ENCODE measurements at regions not wholly inside any gene's neighbourhood (a gene's known extent, or its start where the extent isn't known, plus 50 kb on each side); places are given as distances from the start of the nearest gene placed in this dataset.

GRCh38 chr12:88419794-88420193 lies 160.5 kb downstream of the KITLG start:
- no peaks in the 10 kb centered on the region for H3F3A ChIP-seq (ENCODE audit: low read depth)
- no peak for DNase-seq (ENCODE audit: low spot score)
- Mint-ChIP-seq H3K4me1 (peaks cover 1% of the 10 kb centered on the region), H3K27ac (no peak overlapping the region), H3K9me3 (no peaks in the 10 kb centered on the region), H3K36me3 (no peaks in the 10 kb centered on the region), H3K27me3 (ENCODE audit: insufficient read depth, low read depth) (no peaks in the 10 kb centered on the region), H3K4me3 (no peak overlapping the region)
- TF ChIP-seq EZH2 (IDR thresholded peaks at IDR 0.05) (no peak), EZH2phosphoT487 (IDR thresholded peaks at IDR 0.05) (no peak), CTCF (IDR thresholded peaks at IDR 0.05) (no peak)
- no peak overlapping the region for H3K4me3 ChIP-seq
- no peaks in the 10 kb centered on the region for H3K79me2 ChIP-seq (ENCODE audit: low read depth)
- no peak overlapping the region for H2AFZ ChIP-seq (replicated peaks)
- H3K4me1 ChIP-seq: no peaks in the 10 kb centered on the region
- H3K9ac ChIP-seq: no peak overlapping the region
- H3K4me2 ChIP-seq: no peak overlapping the region
- H3K9me3 ChIP-seq (ENCODE audit: low read depth): no peaks in the 10 kb centered on the region
- no peak overlapping the region for H3K27ac ChIP-seq
- no peaks in the 10 kb centered on the region for H4K20me1 ChIP-seq (ENCODE audit: low read depth)
- no peaks in the 10 kb centered on the region for H3K36me3 ChIP-seq
- H3K27me3 ChIP-seq: no peaks in the 10 kb centered on the region

- no peak overlapping the region for H2AFZ ChIP-seq (replicated peaks)
- no peaks in the 10 kb centered on the region for H3K27me3 ChIP-seq
- no peak overlapping the region for H3K4me3 ChIP-seq
- H3F3A ChIP-seq (ENCODE audit: low read depth): no peaks in the 10 kb centered on the region
- no peak overlapping the region for H3K9ac ChIP-seq
- no peaks in the 10 kb centered on the region for H3K36me3 ChIP-seq
- Mint-ChIP-seq H3K4me3 (no peak overlapping the region), H3K27me3 (ENCODE audit: insufficient read depth, low read depth) (no peaks in the 10 kb centered on the region), H3K4me1 (no peaks in the 10 kb centered on the region), H3K27ac (no peak overlapping the region), H3K9me3 (no peaks in the 10 kb centered on the region), H3K36me3 (no peaks in the 10 kb centered on the region)
- no peaks in the 10 kb centered on the region for H3K9me3 ChIP-seq (ENCODE audit: low read depth)
- DNase-seq (ENCODE audit: low spot score): no peak
- no peaks in the 10 kb centered on the region for H3K79me2 ChIP-seq (ENCODE audit: low read depth)
- no peaks in the 10 kb centered on the region for H4K20me1 ChIP-seq (ENCODE audit: low read depth)
- no peaks in the 10 kb centered on the region for H3K4me1 ChIP-seq
- H3K27ac ChIP-seq: no peak overlapping the region
- no peak for TF ChIP-seq EZH2phosphoT487 (IDR thresholded peaks at IDR 0.05)
- no peak for TF ChIP-seq CTCF (IDR thresholded peaks at IDR 0.05)
- no peak for TF ChIP-seq EZH2 (IDR thresholded peaks at IDR 0.05)
- no peak overlapping the region for H3K4me2 ChIP-seq
Measured at GRCh38 chr12:88420457-88420856, 159.8 kb downstream of the KITLG start.

GRCh38 chr12:88424791-88425730 lies 155.2 kb downstream of the KITLG start:
- no peak overlapping the region for H3K4me3 Mint-ChIP-seq
- peaks cover 4% of the 10 kb centered on the region for H3K9me3 Mint-ChIP-seq
- Histone ChIP-seq H3K9me3 (ENCODE audit: low read depth) (no peaks in the 10 kb centered on the region), H3K27me3 (no peaks in the 10 kb centered on the region), H3K36me3 (no peaks in the 10 kb centered on the region), H3K4me3 (no peak overlapping the region), H3K4me2 (no peak overlapping the region), H2AFZ (replicated peaks) (no peak overlapping the region), H3F3A (ENCODE audit: low read depth) (no peaks in the 10 kb centered on the region), H3K27ac (no peak overlapping the region), H3K4me1 (no peaks in the 10 kb centered on the region), H4K20me1 (ENCODE audit: low read depth) (no peaks in the 10 kb centered on the region), H3K79me2 (ENCODE audit: low read depth) (no peaks in the 10 kb centered on the region), H3K9ac (no peak overlapping the region)
- no peaks in the 10 kb centered on the region for H3K36me3 Mint-ChIP-seq
- H3K27ac Mint-ChIP-seq: no peak overlapping the region
- H3K4me1 Mint-ChIP-seq: no peaks in the 10 kb centered on the region
- no peaks in the 10 kb centered on the region for H3K27me3 Mint-ChIP-seq (ENCODE audit: insufficient read depth, low read depth)
- TF ChIP-seq EZH2 (IDR thresholded peaks at IDR 0.05) (no peak), CTCF (IDR thresholded peaks at IDR 0.05) (no peak), EZH2phosphoT487 (IDR thresholded peaks at IDR 0.05) (no peak)
- no peak for DNase-seq (ENCODE audit: low spot score)
